ENCODE measurements at regions not wholly inside any gene's neighbourhood (a gene's known extent, or its start where the extent isn't known, plus 50 kb on each side); places are given as distances from the start of the nearest gene placed in this dataset.

DNA sequence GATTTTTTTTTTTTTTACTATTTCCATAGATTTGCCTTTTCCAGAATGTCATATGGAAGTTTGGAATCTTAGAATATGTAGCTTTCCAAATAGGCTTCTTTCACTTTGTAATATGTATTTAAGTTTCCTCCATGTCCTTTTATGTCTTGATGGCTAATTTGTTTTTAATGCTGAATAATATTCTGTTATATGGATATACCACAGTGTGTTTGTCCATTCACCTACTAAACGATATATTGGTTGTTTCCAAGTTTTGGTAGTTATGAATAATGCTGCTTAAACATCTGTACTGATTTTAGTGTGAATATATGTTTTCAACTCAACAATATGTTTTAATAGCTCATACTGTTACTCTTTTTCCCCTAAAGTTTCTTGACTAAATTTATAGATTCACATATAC, 669.8 kb upstream of the PCDH15 start:
- TF ChIP-seq, protein P1, sequence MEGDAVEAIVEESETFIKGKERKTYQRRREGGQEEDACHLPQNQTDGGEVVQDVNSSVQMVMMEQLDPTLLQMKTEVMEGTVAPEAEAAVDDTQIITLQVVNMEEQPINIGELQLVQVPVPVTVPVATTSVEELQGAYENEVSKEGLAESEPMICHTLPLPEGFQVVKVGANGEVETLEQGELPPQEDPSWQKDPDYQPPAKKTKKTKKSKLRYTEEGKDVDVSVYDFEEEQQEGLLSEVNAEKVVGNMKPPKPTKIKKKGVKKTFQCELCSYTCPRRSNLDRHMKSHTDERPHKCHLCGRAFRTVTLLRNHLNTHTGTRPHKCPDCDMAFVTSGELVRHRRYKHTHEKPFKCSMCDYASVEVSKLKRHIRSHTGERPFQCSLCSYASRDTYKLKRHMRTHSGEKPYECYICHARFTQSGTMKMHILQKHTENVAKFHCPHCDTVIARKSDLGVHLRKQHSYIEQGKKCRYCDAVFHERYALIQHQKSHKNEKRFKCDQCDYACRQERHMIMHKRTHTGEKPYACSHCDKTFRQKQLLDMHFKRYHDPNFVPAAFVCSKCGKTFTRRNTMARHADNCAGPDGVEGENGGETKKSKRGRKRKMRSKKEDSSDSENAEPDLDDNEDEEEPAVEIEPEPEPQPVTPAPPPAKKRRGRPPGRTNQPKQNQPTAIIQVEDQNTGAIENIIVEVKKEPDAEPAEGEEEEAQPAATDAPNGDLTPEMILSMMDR (IDR thresholded peaks at IDR 0.05): no peak
- TF ChIP-seq POLR2A (IDR thresholded peaks at IDR 0.05): no peak

All from prostate gland (tissue), 2 donors.